ENCODE measurements at regions not wholly inside any gene's neighbourhood (a gene's known extent, or its start where the extent isn't known, plus 50 kb on each side); places are given as distances from the start of the nearest gene placed in this dataset.

DNA sequence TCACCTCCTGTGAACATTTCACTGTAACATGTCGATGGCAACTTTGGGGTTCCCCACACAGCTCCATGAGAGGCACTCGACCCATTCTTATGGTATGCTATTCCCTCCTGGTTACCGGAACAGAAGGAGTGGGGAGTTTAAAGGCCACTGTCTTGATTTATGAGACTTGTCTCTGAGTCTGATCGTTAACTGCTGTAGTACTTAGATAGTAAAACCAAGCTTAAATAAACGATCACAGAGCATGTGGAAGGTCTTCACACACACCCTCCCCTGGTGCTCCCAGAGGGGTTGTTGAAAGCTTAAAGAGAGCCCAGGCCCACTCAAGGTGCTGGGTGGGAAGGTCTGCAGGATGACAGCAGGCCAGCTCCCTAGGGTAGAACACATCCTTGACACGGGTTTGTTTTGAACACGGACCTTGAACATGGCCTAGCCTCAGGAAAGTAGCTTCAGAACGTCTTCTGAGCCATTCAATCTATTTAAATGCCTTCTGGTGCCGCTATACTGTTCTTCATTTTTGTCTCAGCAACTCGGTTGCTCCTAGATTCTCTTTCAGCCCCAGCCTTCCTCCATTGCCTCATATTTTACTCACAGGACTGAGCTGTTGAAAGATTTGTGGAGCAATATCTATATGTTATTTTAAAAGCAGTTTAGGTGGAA lies 335.3 kb downstream of the FGFR2 start:
- Mint-ChIP-seq H3K27me3 (ENCODE audit: insufficient read depth) (peaks cover 14% of the 10 kb centered on the region), H3K9me3 (peaks cover 13% of the 10 kb centered on the region), H3K4me3 (no peak overlapping the region), H3K36me3 (ENCODE audit: low read depth) (no peaks in the 10 kb centered on the region), H3K27ac (no peak overlapping the region), H3K4me1 (peaks cover 19% of the 10 kb centered on the region)
- no peaks in the 10 kb centered on the region for H3K9me3 ChIP-seq (ENCODE audit: control insufficient read depth, low read length)
- H3K4me3 ChIP-seq (ENCODE audit: low read length) = no peak overlapping the region
- no peaks in the 10 kb centered on the region for H3K27me3 ChIP-seq (ENCODE audit: control insufficient read depth, insufficient read depth, low read length, poor library complexity, severe bottlenecking)
- WGBS, 2 experiments (ENCODE audit: insufficient coverage in 1 of 2, insufficient read length in 1 of 2) = 89 to 90% methylated on average over 8 to 10 of the region's 10 CpGs
- no peak for DNase-seq
- no peaks in the 10 kb centered on the region for H3K4me1 ChIP-seq (ENCODE audit: control insufficient read depth, insufficient read depth, low read length)
- H3K27ac ChIP-seq (ENCODE audit: low read depth, low read length) = no peak overlapping the region
- TF ChIP-seq, protein P1, sequence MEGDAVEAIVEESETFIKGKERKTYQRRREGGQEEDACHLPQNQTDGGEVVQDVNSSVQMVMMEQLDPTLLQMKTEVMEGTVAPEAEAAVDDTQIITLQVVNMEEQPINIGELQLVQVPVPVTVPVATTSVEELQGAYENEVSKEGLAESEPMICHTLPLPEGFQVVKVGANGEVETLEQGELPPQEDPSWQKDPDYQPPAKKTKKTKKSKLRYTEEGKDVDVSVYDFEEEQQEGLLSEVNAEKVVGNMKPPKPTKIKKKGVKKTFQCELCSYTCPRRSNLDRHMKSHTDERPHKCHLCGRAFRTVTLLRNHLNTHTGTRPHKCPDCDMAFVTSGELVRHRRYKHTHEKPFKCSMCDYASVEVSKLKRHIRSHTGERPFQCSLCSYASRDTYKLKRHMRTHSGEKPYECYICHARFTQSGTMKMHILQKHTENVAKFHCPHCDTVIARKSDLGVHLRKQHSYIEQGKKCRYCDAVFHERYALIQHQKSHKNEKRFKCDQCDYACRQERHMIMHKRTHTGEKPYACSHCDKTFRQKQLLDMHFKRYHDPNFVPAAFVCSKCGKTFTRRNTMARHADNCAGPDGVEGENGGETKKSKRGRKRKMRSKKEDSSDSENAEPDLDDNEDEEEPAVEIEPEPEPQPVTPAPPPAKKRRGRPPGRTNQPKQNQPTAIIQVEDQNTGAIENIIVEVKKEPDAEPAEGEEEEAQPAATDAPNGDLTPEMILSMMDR (conservative IDR thresholded peaks at IDR 0.05) = no peak
- no peak overlapping the region for H3K9ac ChIP-seq (ENCODE audit: extremely low read depth, low read length, poor library complexity, severe bottlenecking)
- no peaks in the 10 kb centered on the region for H3K36me3 ChIP-seq (ENCODE audit: control insufficient read depth, insufficient read depth, low read length)

DNA sequence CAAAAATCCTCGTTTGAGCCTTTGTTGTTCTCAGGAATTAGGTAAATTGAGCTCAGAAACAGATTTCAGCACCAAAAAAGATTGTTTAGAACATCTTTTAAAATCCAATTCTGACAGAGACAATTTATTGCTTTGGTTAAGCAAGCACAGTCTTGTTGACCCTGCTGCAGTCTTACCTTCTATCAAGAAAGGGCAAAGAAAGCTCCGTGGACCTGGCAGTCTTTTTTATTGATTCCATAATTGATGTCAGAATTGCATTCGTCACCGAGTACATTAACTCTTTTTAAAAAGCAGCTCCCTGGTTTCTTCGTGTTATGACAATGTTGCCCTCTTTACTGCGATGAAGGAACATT lies 334.8 kb downstream of the FGFR2 start:
- H3K9me3 ChIP-seq (ENCODE audit: control insufficient read depth, low read length) = no peaks in the 10 kb centered on the region
- no peak overlapping the region for H3K4me3 Mint-ChIP-seq
- H3K36me3 ChIP-seq (ENCODE audit: control insufficient read depth, insufficient read depth, low read length) = no peaks in the 10 kb centered on the region
- no peak overlapping the region for H3K27ac ChIP-seq (ENCODE audit: low read depth, low read length)
- H3K4me1 Mint-ChIP-seq = peaks cover 23% of the 10 kb centered on the region
- TF ChIP-seq, protein P1 (conservative IDR thresholded peaks at IDR 0.05) = no peak
- no peak overlapping the region for H3K9ac ChIP-seq (ENCODE audit: extremely low read depth, low read length, poor library complexity, severe bottlenecking)
- H3K4me1 ChIP-seq (ENCODE audit: control insufficient read depth, insufficient read depth, low read length) = no peaks in the 10 kb centered on the region
- peaks cover 13% of the 10 kb centered on the region for H3K9me3 Mint-ChIP-seq
- no peak overlapping the region for H3K4me3 ChIP-seq (ENCODE audit: low read length)
- WGBS, 2 experiments (ENCODE audit: insufficient coverage in 1 of 2, insufficient read length in 1 of 2) = 80% methylated on average over 6 of the region's 6 CpGs
- H3K27me3 ChIP-seq (ENCODE audit: control insufficient read depth, insufficient read depth, low read length, poor library complexity, severe bottlenecking) = no peaks in the 10 kb centered on the region
- H3K36me3 Mint-ChIP-seq (ENCODE audit: low read depth) = no peaks in the 10 kb centered on the region
- peaks cover 14% of the 10 kb centered on the region for H3K27me3 Mint-ChIP-seq (ENCODE audit: insufficient read depth)
- no peak for DNase-seq
- no peak overlapping the region for H3K27ac Mint-ChIP-seq

DNA sequence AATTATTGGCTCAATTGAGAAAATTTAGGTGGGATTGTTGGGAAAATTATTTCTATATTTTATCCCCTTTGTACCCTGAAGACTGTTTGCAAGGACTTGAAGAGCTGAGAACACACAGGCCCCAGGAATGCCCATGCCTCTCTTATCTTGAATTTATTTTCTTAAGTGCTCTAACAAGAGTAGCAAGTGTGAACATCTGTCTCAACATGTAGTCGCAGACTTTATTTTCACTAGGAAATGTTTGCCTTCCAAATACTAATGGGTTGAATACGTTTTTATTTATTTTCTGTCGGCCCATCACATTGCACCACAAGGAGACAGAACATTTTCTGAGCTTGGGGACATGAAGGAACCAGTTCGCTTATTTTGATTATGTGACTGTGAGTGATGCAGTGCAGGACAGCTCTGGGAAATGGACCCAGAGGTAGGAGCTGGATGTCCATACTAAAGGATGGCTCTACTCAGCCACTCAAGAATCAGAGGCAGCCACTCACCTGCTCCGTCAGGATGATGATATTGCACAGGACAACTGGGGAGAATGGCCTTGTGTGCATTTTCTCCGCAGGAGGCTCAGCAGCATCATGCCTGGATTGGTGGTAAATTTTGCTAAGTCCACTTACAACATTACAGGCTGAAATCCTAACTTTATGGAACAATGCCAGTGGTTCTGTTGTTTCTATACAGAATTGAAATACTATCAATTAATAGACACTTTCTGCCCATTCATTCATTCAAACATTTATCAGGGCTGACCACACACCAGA lies 332.7 kb downstream of the FGFR2 start:
- TF ChIP-seq, protein P1 (conservative IDR thresholded peaks at IDR 0.05) = no peak

More for the DNA sequence above, 332.7 kb downstream of the FGFR2 start:
- no peak overlapping the region for H3K9ac ChIP-seq (ENCODE audit: extremely low read depth, low read length, poor library complexity, severe bottlenecking)
- whole genome bisulfite sequencing, 2 experiments (ENCODE audit: insufficient coverage in 1 of 2, insufficient read length in 1 of 2) = 83 to 85% methylated on average over 4 to 6 of the region's 6 CpGs
- Mint-ChIP-seq H3K27ac (no peak overlapping the region), H3K36me3 (ENCODE audit: low read depth) (no peaks in the 10 kb centered on the region), H3K27me3 (ENCODE audit: insufficient read depth) (peaks cover 16% of the 10 kb centered on the region), H3K9me3 (no peaks in the 10 kb centered on the region), H3K4me3 (no peak overlapping the region), H3K4me1 (peaks cover 25% of the 10 kb centered on the region)
- no peaks in the 10 kb centered on the region for H3K4me1 ChIP-seq (ENCODE audit: control insufficient read depth, insufficient read depth, low read length)
- no peaks in the 10 kb centered on the region for H3K36me3 ChIP-seq (ENCODE audit: control insufficient read depth, insufficient read depth, low read length)
- H3K27me3 ChIP-seq (ENCODE audit: control insufficient read depth, insufficient read depth, low read length, poor library complexity, severe bottlenecking) = no peaks in the 10 kb centered on the region
- no peak overlapping the region for H3K4me3 ChIP-seq (ENCODE audit: low read length)
- H3K9me3 ChIP-seq (ENCODE audit: control insufficient read depth, low read length) = no peaks in the 10 kb centered on the region
- H3K27ac ChIP-seq (ENCODE audit: low read depth, low read length) = no peak overlapping the region
- no peak for DNase-seq
